HG03469 (cell line): ENCODE measurements at regions not wholly inside any gene's neighbourhood (a gene's known extent, or its start where the extent isn't known, plus 50 kb on each side); places are given as distances from the start of the nearest gene placed in this dataset.

Experiments used
- ATAC-seq: cut with Tn5 transposase; IDR thresholded peaks from one replicate; pipeline ENCODE4 v1.9.1; 2021; ENCODE audit warnings: mild to moderate bottlenecking, moderate library complexity, moderate number of reproducible peaks; ENCODE audit not compliant: unreplicated experiment

DNA sequence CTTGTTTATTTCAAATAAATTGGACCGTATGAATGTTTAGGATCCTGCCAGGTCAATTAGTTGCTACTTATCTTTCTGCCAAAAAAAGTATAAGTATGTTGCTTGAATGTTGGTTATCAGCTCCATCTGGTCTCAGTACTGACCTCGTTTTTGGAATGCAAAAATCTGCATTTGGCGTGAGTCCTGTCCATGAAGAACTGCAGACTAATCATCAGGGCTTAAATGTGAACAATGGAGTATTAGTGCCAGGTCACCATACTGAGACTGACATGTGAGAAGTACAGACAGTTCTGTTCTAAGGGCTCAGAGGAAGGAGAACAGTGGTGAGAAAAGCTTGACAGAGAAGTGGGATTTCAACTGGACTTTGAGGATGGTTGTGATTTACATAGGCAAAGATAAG lies 393.1 kb upstream of the SLC14A2 start:
- ATAC-seq = no peak

GRCh38 chr18:45227001-45227742 lies 388.1 kb upstream of the SLC14A2 start:
- ATAC-seq = no peak

GRCh38 chr18:45228796-45229388 lies 386.4 kb upstream of the SLC14A2 start:
- ATAC-seq = no peak

DNA sequence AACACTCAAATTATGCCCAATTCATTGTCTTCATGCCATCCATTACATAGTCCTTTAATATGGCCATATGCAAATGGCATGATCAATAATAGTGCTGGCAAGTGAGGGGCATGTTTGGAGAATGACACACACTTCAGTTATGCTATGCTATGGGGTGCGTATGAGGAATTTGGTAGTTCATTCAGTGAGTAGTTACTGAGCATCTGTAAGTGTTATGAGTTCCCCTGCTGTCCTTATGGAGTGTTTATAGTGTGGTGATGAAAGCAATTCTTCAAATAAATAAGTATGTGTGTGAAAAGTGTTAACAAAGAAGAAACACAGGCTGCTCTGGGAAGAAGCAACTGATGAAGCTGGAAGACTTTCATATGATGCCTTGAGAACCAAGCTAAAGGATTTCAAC lies 383.7 kb upstream of the SLC14A2 start:
- ATAC-seq = no peak

GRCh38 chr18:45232061-45232460 lies 383.2 kb upstream of the SLC14A2 start:
- ATAC-seq = no peak

- no peak for ATAC-seq
These were observed 378.6 kb upstream of the SLC14A2 start for GRCh38 chr18:45236676-45237075.

DNA sequence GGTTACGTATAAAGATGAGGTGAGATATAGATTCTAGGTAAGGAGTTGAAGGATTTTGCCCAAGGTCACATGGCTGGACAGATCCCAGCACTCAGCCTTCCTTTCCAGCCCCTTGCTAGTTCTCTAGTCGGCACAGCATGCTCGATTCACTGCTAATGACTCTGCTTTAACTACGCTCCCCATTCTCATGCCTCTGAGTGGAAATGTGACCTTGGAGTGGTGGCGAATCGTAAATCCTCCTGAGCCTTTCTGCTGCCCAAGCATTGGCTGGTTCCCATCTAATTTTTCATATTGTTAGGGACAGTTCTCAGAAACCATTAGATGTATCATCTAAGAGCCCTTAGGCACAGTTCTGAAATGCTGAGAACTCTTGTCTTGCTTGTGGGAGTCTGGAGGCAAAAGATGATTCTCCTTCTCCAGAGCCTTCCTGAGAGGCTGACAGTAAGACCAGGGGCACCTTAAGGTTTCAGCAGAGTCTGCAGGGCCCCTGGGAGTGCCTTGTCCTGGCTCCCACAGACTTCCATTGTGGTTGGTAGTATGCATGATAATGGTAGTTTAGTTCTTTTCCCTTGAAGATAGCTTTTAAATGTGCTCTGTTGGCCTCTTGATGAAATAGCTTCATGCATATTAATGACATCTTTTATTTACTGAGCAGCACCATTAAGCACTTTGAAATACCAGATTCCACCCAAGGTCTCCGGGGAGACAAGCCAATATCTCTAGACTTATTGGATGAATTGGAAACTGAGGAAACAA lies 377.8 kb upstream of the SLC14A2 start:
- ATAC-seq = no peak

GRCh38 chr18:45241271-45241670 lies 374.0 kb upstream of the SLC14A2 start:
- no peak for ATAC-seq

DNA sequence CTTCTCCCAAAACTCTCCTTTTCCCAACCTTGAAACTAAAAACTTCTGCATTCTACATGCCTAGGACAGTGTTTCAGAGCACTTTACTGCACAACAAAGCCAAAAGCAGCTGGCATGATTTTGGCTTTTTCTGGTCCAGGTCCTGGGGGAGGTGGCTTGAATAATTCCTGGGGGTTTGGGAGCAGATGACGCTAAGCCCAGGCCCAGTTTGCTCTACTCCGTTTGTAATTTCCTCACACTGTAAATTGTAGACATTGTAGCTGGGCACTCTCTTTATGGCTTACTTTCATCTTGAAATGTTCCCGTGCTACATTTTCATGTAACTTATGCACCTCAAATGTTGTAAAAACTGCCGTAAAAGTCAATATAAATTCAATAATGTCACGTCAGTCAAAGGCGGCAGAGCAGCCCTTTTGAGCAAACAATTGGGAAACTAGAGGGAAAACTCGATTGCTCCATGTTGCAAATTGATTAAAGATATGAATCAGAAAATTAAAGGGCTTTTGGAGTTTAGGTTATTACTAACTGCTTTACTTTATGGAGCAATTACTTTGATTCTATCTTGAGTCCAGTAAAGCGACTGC lies 373.2 kb upstream of the SLC14A2 start:
- ATAC-seq = no peak

DNA sequence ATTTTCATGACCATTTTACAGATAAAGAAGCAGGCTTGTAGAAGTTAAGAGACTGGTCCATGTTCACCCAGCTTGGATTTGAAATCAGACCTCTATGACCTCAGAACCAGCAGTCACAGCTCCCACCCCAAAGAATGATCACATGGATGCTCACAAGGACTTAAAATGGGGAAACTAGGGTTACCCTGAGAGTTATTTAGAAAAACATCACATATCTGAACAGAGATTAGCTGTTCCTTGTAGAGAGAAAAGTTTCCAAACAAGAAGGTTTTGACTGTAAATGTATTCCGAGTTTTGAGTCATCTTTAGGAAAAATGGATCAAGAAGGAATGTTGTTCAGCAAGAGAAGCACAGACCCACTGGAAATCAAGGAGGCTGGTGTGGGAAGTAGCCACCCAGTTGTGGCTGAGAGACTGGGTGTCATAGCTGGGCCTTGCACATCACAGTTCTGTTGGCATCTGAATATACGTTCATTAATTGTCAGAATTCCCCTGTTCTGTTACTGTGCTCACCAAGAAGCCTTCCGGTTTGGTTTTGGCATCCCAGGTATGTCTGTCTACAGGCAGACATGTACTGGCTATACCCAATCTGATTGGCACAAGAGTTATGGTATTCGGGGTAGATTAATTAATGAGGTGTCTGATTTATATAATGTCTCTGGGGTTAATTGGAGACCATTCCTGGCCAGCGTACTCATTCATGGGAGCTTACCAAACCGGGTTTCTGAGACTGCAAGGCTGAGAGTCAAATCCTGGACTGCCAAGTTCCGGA lies 371.8 kb upstream of the SLC14A2 start:
- ATAC-seq = no peak

DNA sequence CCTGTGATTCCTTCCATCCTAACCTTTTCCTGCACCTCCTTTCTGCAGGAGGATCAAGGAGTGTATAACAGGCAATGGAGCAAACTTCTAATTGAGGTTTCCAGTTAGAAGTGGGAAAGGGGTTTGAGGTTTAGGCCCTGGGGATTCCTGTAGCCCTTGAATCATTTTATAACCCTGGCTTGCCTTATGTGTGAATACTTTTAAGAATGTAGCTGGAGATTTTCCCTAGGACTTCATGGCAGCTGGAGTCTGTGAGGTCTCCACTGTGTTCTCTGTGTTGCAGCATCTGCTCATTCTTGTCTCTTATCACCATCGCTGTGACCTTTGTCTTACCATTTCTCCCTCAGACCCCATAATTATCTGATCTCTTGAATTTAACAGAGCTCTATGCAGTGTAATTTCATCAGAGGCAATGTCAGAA lies 370.2 kb upstream of the SLC14A2 start:
- ATAC-seq = no peak

GRCh38 chr18:45248240-45248903 lies 366.9 kb upstream of the SLC14A2 start:
- ATAC-seq = no peak

- no peak for ATAC-seq
These were observed 366.0 kb upstream of the SLC14A2 start for GRCh38 chr18:45249246-45249661.

- no peak for ATAC-seq
These were observed 364.8 kb upstream of the SLC14A2 start for GRCh38 chr18:45250479-45250878.

DNA sequence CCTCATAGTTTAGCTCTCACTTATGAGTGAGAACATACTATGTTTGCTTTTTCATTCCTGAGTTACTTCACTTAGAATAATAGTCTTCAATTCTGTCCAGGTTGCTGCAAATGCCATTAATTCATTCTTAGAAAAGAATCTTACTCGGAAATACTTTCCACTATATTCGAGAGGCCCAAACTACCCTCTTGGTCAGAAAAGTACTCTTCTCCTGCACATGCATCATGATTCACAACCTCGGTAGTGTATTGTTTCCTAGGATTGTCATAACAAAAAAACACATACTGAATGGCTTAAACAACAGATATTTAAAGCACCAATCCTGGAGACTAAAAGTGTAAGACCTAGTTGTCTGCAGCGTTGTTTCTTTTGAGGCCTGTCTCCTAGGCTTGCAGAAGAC lies 364.0 kb upstream of the SLC14A2 start:
- no peak for ATAC-seq

DNA sequence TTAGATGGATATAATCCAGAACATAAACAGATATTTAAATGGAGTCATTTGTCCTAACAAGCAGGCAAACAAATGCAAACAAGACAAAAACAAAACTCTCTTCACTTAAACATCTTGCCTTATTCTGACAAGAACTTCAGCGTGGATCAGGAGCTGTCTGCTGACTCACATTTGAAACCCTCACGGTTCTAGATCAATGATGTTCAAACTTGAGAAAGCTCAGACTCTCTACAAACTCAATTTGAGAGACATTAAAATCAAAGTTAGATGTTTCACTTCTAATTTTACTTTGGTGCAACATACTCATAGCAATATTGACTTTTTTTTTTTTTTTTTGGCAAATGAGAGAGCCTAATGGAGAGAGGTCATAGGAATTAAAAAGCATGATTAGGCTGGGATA lies 362.8 kb upstream of the SLC14A2 start:
- no peak for ATAC-seq

GRCh38 chr18:45253056-45253565 lies 362.2 kb upstream of the SLC14A2 start:
- ATAC-seq = no peak

- ATAC-seq = no peak
These were observed 361.1 kb upstream of the SLC14A2 start for GRCh38 chr18:45253973-45254708.

DNA sequence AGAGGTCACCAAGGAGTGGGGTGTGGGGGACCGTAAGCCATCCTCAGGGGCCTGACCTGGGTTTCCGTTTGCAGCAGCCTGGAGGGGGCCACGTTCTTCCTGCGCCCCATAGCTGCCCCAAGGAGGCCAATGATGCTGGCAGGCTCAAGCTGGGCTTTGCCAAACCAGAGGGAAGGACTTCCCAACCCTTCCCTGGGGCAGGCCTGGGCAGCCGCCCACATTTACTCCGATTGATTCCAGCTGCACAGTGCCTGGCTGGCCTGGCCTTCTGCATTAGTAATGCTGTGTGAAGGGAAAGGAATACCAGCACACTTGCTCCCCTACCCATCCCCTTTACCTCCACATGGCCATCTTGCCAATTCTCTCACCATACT lies 360.6 kb upstream of the SLC14A2 start:
- no peak for ATAC-seq
